VCaP (cell line): ENCODE measurements at regions not wholly inside any gene's neighbourhood (a gene's known extent, or its start where the extent isn't known, plus 50 kb on each side); places are given as distances from the start of the nearest gene placed in this dataset.

Experiments used
- H3K27ac ChIP-seq: fragments of 450-650 bp; 2 replicates; pipeline ENCODE4 v1.5.1; 2017
- CTCF ChIP-seq: fragments of 450-650 bp; conservative IDR thresholded peaks from 2 replicates; pipeline ENCODE4 v1.5.1; 2017; ENCODE audit warnings: mild to moderate bottlenecking, moderate library complexity

GRCh38 chr5:97476852-97477534, 293.9 kb upstream of the RIOK2 start:
- H3K27ac ChIP-seq, result no peak overlapping the region
- TF ChIP-seq CTCF, result no peak

GRCh38 chr5:97478483-97478882, 295.4 kb upstream of the RIOK2 start:
- TF ChIP-seq CTCF, result no peak

GRCh38 chr5:97480313-97480712, 297.3 kb upstream of the RIOK2 start:
- no peak overlapping the region for H3K27ac ChIP-seq
- TF ChIP-seq CTCF, result no peak

More at GRCh38 chr5:97478483-97478882, 295.4 kb upstream of the RIOK2 start:
- no peak overlapping the region for H3K27ac ChIP-seq

GRCh38 chr5:97488126-97488668, 305.1 kb upstream of the RIOK2 start:
- TF ChIP-seq CTCF, result no peak
- H3K27ac ChIP-seq, result no peak overlapping the region

GRCh38 chr5:97489010-97489840, 306.2 kb upstream of the RIOK2 start:
- TF ChIP-seq CTCF, result no peak
- H3K27ac ChIP-seq, result no peak overlapping the region

GRCh38 chr5:97494465-97494864, 311.4 kb upstream of the RIOK2 start:
- no peak overlapping the region for H3K27ac ChIP-seq
- no peak for TF ChIP-seq CTCF

- no peak for TF ChIP-seq CTCF
- no peak overlapping the region for H3K27ac ChIP-seq
These were observed 312.3 kb upstream of the RIOK2 start for GRCh38 chr5:97495301-97495700.
